NCI-H2107 treated with DMSO at 0.1 percent for 48 hours (cell line): ENCODE measurements at regions not wholly inside any gene's neighbourhood (a gene's known extent, or its start where the extent isn't known, plus 50 kb on each side); places are given as distances from the start of the nearest gene placed in this dataset.

Experiments
- DNase-seq: peaks from one replicate; lab custom pipeline; 2025; ENCODE audit not compliant: unreplicated experiment; lab: John Stamatoyannopoulos, UW

DNA sequence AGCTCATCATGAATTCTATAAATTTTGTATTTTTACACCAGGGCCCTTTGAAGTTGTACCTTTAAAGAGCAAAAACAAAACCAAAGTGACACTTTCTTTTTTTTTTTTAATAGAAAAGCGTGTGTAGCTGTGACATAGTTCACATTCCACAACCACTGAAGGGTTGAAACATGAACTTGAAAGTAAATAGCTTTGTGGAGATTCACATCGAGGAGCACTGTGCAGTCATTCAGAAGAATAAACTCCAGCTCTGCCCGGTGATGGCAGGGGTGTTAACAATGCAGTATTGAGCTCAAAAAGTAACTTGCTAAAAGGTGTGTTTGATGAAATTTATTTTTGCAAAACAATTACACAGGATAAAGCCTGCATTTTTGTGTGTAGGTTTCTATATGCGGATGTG is 1166.2 kb downstream of the TBC1D22A start:
- no peak for DNase-seq

DNA sequence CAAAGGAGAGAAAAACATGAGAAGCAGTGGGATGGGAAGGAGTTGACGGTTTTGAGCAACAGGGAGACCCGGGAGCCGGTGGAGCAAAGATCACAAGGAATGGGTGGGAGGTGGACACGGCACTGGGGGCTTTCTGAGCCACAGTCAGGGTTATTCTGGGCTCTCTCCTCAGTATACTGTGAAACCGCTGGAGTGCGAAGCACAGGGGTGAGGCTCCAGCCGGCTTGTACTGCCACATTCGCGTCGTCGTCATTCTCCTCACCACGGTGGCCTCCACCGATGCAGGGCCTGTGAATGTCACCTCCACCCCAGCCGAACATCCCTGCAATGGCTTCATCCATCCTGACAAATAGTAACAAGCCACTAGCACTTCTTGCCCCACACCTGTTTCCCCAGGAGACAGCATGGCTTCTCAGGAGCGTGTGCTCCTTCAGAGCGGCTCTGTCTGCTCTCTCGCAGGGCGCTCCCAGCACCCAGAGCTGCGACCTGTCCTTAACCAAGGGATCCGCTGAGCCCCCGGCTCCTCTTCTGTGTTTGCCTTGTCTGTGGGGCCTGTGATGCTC is 1165.3 kb downstream of the TBC1D22A start:
- no peak for DNase-seq

DNA sequence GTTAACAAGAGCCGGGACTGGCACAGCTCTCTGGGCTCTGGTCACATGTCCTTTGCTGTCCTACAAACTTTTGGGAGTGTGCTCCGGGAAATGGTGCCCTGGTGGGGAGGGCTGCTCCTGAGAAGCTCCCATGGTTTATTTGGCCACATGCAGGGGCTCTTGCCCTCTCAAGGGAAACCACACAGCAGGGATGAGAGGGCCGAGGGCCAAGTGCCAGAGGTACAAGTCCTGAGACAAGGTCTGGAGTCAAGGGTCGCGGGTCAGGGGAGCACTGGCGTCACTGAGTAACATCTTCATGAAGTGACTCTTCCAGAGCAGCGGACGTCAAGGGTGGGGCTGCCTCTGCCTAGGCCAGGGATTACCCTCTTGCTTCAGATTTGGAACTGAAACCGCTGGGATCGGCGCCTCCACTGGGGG is 1160.6 kb downstream of the TBC1D22A start:
- no peak for DNase-seq

DNA sequence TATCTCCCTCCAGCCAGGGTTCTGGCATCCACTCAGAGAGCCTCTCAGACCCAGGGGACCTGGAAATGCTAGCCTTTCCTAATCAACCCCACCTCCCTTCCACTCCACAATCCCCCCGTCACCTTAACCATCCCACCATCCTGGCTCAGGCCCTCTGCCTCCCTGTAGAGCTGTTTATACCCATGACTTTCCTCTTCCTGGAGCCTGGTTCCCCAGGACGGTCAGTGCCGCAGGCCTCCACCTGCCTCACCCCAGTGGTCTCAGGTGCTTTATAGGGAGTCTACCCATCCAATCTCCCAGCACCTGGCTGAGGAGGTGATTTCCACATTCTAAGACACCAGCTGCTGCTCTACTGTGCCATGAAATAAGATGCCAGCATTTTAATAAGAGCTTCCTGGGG is 1159.5 kb downstream of the TBC1D22A start:
- no peak for DNase-seq

DNA sequence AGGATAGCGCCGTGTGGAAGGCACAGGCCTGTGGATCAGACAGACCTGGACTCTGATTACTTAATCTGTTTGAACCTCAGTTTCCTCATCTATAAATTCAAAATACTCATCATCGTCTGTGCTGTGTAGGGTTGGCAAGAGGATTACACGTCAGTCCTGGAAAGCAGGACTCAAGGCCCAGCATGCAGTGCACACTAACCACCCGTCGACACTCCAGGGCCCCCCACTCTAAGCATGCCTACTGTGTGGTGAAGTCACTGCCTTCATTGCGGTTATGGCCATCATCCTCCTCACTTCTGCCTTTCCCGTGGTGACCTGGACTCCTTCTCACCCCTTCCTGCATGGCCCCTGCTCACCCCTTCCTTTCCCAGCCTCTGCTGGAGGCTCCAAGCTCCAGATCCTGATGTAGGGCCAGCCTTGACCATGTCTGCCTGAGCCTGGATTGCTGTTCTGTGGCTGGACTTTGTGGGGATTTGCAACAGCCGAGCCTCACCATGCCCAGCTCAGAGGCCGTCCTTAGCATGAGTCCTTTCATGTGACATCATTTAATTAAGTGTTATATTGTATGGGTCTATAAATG is 1158.0 kb downstream of the TBC1D22A start:
- DNase-seq, result no peak

DNA sequence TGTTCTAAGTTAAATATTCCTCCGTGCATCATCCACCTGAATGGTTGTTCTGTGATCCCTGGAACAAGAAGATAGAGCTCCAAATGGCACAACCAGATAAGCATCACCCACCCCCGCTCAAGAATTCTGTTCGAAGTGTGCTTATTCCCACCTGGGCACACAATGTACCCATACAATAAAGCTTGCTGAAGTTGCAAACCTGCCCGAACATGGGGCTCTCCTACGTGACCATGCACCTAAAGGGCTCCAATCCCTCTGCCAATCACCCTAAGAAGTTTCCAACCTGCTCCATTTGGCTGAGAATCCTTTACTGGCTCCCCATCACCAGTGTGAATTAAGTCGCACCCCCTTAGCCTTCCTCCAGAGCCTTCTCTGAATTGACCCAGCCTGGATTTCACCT is 1157.4 kb downstream of the TBC1D22A start:
- DNase-seq, result no peak

DNA sequence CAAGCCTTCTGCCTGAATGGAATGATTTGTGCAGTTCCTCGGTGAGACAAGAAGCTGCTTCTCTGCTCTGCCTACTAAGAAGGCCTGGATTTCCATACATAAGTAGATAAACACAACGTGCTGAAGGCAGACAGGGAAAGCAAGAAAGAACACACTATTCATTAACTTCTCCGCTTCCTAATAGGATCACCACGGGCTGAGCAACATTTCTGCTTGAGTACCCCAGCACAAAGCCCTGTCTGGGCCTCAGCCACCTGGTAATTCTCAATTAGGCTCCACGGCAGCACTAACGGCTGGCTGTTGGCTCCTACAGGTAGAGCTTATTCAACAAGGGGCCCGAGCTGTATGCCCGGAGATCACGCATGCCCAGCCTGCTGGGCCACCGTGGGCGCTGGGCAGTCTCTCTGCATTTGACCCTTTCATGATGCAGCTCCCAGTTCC is 1156.6 kb downstream of the TBC1D22A start:
- no peak for DNase-seq

DNA sequence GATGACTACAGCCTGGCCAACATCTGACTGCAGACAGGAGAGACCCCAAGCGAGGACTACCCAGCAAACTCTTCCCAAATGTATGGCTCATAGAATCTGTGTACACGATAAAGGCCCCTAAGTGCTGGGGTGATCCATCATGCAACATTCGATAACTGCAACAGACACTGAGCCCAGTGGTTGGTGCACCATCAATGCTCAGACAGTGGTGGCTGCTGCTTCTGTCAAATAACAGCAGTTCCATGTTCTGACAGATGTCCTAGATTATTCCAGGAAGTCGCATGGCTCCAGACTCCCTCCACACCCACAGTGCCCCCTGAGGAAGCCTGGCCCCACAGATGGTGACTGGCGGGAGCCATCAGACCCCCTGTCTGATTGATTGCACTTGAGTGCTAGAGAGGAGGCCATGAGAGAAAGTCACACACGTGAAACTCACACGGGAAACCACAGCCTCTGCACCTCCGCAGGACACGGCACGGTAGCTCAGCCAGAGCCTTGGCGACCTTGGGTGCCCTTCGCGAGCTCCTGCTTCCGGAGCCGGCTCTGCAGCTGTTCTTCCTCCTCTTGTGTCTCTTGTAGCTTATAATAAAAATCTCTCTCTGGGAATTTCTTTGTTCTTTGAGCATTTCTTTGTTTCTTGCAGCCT is 1155.9 kb downstream of the TBC1D22A start:
- no peak for DNase-seq

DNA sequence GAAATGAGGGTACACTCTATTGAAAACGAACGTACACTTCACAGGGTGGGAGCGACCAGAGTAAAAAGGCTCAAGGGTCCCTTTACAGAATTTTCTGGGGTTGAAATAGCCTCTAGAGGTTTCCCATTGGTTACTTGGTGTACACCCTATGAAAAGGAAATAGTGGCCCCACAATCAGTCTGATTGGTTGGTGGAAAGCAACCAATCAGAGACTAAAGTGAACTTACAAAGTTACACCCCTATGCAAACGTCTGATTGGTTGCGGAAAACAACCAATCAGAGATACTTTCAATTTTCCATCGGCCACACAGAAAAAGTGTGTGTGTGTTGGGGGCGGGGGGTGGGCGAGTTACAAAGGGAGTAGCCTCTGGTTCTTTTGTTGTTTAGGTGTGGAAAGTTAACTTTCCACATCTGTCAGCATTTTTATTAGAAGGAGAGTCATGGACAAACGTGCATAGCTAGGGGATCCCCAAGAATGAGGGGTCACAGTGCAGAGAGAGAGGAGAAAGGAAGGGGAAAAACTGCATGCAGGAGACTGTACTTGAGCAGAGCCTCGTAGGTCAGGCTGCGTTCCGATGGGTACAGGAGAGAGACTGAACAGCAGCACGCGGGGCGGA is 1152.1 kb downstream of the TBC1D22A start:
- no peak for DNase-seq

DNA sequence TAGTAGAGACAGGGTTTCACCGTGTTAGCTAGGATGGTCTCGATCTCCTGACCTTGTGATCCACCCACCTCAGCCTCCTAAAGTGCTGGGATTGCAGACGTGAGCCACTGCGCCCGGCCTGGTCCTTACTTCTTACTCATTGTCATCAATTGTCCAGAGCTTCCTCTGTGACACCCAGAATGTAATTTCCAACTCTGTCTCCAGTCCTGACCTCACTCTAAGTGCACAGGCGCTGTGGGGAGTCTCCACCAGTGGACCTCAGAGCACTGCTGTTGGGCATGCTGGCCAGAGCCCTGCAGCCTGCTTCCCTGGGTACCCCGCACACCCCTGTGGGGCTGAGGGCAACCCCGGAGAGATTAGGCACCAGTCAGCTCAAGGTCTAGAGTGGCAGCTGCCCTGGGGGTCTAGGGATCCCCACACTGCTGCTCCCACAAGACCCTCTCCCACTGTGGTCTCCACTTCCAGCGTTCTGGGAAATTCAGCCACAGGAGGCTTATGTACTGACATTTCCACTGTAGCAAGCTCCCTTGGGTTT is 1140.3 kb downstream of the TBC1D22A start:
- DNase-seq, result no peak

DNA sequence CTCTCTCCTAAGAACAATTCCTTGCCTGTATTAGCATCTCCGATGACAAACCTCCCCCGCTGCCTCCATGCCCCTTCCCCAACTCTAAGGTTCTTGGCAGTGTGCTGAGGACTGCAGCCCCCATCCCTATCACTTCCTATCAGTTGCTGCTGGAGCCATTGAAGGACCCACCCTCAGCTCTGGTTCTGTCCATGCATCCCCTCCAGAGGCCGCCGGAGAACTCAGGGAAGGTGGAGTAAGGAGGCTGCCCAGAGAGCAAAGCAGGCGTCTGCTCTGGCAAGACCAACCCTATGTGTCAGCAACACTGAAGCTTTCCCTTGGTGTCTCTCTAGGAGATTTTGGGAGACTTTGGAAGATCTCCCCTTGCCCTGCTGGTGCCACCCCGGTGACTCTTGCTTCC is 1139.5 kb downstream of the TBC1D22A start:
- no peak for DNase-seq

DNA sequence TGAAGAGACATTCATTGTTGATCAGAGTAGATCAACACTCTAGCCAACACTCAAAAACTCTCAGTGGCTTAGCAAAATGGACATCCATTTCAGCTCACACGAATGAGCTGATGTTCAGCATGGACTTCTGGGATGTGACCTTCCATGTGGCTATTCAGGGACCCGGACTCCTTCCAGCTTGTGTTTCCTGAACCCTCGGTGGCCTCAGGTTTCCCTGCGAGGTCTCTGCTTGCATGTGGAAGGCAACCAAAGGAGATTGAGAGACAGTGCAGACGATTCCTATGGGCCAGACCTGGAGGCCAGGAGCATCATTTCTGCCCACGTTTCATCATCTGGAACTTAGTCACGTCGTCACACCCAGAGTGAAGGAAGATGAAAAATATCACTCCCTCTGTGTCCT is 1137.4 kb downstream of the TBC1D22A start:
- no peak for DNase-seq

DNA sequence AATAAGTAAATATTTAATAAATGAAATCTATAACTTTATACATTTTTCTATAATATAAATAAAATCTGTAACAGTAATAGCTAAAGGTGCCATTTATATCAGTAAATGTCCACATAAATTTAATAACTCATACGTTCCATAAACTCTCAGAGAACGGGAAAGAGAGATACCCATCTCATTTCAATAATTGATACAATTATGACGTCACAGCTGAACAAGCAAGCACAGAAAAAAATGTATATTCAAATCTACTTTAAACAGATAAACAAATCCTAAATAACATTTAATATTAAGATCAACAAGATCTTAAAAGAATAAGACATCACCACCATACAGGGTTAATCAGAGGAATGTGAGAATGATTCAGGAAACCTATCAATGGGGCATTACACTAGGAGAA is 1136.5 kb downstream of the TBC1D22A start:
- no peak for DNase-seq

DNA sequence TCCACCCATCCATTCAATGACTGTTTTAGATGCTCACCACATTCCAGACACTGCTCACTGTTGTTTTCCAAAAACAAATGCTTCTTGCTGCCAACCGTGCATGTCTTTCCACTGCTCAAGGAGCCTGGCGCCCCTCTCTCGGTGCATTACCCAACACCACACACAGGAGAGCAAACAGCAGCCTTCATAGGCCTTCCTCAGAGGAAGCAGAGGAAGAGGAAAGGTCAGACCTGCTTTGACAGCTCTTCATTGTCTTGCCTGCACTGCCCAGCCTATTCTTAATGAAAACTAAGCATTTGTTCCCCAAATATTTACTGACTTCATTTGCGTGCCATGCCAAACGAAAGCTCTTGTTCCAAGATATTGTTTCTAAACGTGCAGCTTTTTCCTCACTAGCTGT is 1129.2 kb downstream of the TBC1D22A start:
- DNase-seq, result no peak

DNA sequence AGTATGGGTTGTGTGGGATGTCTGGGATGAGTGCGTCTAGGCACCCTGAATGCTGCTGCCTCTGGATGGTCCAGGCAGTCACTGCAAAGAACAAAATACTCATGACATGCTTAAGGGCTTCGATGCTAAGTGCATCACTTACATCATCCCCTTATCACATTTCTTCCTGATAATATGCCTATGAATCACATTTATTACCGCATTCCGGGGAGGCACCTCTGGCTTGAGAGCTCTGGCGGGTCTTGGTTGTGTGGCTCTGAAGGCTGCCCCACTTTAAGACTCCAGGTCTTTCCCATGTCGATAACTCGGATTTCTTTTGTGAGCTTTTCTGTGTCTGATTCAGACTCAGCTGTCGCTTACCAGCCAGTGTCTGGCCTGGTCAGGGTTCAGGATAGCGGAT is 1126.4 kb downstream of the TBC1D22A start:
- DNase-seq, result no peak

DNA sequence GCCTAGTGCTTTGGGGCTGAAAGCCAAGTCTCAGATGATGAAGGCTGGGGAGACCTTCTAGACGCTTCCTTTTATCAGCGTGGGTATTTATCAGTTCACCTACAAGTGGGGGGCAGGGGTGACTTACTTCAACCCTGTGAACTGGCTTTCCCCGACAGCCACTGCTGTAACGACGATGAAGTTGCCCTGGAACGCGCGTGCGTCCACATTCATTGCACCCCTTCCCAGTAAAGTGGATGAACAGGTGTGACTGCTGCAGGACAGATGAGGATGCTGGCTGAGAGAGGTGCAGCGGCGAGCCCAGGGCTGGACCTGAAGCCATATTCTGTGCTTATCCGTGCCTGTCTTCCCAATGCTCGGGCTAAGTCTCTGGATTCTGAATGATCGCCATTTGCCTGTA is 1122.3 kb downstream of the TBC1D22A start:
- no peak for DNase-seq

DNA sequence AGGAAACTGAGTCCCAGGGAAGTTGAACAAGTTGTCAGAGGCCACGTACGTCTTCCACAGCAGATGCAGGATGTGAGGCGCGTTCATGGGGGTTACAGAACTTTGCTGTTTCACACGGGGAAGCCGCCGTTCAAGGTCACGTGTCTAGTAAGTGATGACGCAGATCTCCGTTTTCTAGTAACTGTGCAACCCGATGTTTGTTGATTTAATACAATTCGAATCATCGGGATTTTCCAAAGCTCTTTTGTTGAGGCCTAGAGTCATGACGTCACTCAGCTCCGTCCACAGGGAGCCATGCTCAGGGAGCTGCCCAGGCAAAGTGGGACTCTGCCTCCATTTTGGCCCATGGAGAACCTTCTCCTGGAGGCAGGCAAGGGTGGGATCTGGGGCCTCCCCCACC is 1121.8 kb downstream of the TBC1D22A start:
- no peak for DNase-seq

DNA sequence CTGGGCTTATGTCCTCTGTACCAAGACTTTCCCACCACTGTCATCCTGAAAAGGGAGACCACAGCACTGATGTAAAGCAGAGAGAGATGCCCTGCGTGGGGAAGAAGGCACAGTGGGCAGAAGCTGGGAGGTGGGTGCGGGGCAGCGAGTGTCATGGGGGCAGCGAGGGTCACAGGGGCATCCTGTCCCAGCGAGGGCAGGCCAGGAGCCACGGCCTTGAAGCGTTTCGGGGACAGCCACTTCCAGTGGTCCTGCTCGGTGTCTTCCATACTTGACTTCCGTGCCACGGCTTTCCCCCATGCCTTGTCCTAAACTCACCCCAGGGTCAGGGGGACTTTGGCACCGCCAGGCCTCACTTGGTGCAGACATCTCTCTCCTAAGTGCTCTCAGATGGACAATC is 1121.3 kb downstream of the TBC1D22A start:
- no peak for DNase-seq

DNA sequence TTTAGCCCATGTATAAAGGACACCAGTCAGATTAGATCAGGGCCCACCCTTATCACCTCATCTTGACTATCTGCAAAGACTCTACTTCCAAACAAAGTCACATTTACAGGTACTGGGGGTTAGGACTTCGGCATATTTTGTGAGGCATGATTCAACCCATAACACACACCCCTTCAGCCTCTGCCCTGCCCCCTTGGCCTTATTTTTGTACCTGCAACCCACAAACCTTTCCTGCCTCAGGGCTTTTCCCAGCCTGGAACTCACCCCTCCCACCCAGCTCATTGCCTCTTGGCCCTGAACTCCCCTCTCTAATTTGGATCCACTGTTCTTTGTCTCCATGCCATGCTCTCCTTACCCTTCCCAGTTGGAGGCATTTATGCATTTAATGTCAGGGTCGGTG is 1116.9 kb downstream of the TBC1D22A start:
- no peak for DNase-seq

DNA sequence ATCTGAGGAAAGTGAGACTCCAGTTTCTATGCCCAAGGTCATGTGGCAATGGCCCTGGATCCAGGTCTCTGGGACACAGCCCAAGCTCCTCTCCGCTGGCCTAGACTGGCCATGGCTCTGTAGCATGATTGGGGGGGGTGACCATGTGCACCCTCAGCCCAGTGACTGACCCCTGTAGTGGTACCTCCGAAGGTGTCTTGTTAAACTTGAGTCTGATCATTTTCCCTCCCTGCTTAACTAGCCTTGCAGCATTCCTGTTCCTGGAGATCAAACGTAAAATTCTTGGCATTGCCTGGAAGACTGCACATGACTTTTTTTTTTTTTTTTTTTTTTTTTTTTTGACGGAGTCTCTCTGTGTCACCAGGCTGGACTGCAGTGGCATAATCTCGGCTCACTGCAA is 1116.0 kb downstream of the TBC1D22A start:
- DNase-seq, result no peak

DNA sequence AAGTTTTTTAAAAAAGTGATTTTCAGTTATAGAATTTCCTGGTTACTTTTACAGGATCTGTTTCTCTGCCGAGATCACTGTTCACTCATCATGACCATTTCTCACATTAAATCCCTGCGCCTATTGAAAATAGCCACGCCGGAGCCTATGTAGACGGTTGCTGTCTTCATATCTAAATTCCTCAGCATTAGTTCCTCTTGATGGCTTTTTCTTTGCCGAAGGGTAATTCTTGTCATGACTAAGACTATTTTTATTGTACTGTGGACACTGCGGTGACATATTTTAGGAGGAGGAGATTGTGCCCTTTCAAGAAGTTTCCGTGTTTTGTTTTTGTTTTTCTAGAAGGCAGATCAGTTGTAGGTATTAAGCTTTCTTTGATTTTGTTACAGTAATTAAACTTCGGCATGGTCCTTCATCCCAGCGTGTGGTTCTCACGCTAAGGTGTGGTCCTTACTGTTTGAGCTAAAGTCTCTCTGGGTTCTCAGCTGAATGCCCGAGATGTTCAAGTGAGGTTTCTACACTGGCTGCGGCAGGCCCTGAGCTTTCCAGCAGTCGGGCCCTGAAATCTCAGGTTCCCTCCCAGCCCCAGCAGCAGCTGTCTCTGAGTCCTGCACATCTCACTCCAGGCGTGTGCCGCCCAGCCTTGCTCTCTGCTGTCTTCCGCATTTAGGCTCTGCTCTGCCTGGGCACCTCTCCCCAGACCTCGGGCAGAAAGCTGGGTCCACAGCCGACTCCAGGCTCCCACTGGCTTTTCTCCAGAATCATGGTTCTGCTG is 1110.5 kb downstream of the TBC1D22A start:
- DNase-seq, result no peak
